ENCODE measurements at regions not wholly inside any gene's neighbourhood (a gene's known extent, or its start where the extent isn't known, plus 50 kb on each side); places are given as distances from the start of the nearest gene placed in this dataset.

DNA sequence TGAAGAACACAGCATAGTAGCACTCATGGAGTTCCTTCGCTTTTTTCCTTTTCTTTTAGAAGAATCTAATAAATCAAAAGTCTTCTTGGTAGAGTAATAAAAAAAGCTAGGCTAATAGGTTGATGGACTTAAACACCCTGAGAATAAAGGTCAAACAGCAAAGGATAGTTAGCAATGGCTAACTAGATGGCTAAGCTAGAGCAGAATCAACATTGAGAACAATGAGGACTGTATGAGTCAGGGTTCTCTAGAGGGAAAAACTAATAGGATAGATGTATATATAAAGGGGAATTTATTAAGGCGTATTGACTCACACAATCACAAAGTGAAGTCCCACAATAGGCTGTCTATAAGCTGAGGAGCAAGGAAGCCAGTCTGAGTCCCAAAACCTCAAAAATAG, 550.9 kb downstream of the GLUD2 start:
- no peaks in the 10 kb centered on the region for H3K4me1 ChIP-seq (ENCODE audit: control insufficient read depth, insufficient read depth, low read length)
- CTCF ChIA-PET = no interaction called here
- no peaks in the 10 kb centered on the region for H3K9me3 ChIP-seq (ENCODE audit: control insufficient read depth, insufficient read depth, low read depth, low read length)
- POLR2A ChIA-PET = no interaction called here
- H3K36me3 ChIP-seq (ENCODE audit: control insufficient read depth in 2 of 2, insufficient read depth in 1 of 2, low read length in 2 of 2) = no peaks in the 10 kb centered on the region
- no peak for TF ChIP-seq ZNF530 (tag by site-specific recombination; IDR thresholded peaks at IDR 0.05; ENCODE audit: low read depth)
- TF ChIP-seq, protein P1, sequence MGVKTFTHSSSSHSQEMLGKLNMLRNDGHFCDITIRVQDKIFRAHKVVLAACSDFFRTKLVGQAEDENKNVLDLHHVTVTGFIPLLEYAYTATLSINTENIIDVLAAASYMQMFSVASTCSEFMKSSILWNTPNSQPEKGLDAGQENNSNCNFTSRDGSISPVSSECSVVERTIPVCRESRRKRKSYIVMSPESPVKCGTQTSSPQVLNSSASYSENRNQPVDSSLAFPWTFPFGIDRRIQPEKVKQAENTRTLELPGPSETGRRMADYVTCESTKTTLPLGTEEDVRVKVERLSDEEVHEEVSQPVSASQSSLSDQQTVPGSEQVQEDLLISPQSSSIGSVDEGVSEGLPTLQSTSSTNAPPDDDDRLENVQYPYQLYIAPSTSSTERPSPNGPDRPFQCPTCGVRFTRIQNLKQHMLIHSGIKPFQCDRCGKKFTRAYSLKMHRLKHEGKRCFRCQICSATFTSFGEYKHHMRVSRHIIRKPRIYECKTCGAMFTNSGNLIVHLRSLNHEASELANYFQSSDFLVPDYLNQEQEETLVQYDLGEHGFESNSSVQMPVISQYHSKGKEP (tag by site-specific recombination; IDR thresholded peaks at IDR 0.05) = no peak
- no peak overlapping the region for H3K4me3 ChIP-seq (ENCODE audit: low read depth, low read length)
- H3K27ac ChIP-seq (ENCODE audit: extremely low read depth, low read depth, low read length) = no peak overlapping the region

DNA sequence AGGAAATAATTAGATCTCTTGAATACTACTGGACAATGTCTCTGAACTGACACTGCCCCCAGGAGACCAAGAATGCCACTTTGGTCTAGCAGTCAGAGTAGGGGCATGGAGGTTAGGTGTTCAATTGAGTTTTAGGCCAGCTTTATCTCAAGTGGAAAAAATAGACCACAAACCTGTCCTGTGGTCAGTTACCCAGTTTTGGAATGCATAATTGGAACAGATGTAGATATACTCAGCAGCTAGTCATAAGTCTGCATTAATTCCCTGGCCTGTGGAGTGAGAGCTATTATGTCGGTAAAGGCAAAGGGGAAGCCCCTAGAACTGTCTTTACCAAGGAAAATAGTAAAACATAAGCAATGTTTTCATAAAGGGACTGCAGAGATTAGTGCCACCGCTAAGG, 587.7 kb downstream of the GLUD2 start:
- POLR2A ChIA-PET = no interaction called here
- Histone ChIP-seq H3K4me1 (ENCODE audit: control insufficient read depth, insufficient read depth, low read length) (no peaks in the 10 kb centered on the region), H3K4me3 (ENCODE audit: low read depth, low read length) (no peak overlapping the region), H3K36me3 (ENCODE audit: control insufficient read depth in 2 of 2, insufficient read depth in 1 of 2, low read length in 2 of 2) (no peaks in the 10 kb centered on the region), H3K27ac (ENCODE audit: extremely low read depth, low read depth, low read length) (no peak overlapping the region), H3K9me3 (ENCODE audit: control insufficient read depth, insufficient read depth, low read depth, low read length) (no peaks in the 10 kb centered on the region)
- CTCF ChIA-PET = interaction anchor here (0.6 kb wide), 1 partner anchor 1067 kb away, joined by 3 read pairs; no protein-coding TSS in a partner anchor
- TF ChIP-seq, protein P2, sequence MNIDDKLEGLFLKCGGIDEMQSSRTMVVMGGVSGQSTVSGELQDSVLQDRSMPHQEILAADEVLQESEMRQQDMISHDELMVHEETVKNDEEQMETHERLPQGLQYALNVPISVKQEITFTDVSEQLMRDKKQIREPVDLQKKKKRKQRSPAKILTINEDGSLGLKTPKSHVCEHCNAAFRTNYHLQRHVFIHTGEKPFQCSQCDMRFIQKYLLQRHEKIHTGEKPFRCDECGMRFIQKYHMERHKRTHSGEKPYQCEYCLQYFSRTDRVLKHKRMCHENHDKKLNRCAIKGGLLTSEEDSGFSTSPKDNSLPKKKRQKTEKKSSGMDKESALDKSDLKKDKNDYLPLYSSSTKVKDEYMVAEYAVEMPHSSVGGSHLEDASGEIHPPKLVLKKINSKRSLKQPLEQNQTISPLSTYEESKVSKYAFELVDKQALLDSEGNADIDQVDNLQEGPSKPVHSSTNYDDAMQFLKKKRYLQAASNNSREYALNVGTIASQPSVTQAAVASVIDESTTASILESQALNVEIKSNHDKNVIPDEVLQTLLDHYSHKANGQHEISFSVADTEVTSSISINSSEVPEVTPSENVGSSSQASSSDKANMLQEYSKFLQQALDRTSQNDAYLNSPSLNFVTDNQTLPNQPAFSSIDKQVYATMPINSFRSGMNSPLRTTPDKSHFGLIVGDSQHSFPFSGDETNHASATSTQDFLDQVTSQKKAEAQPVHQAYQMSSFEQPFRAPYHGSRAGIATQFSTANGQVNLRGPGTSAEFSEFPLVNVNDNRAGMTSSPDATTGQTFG (tag by site-specific recombination; IDR thresholded peaks at IDR 0.05; ENCODE audit: borderline replicate concordance) = no peak
- TF ChIP-seq ZIC2 (tag by site-specific recombination; IDR thresholded peaks at IDR 0.05) (no peak), ZNF112 (tag by site-specific recombination; IDR thresholded peaks at IDR 0.05) (no peak), ZNF350 (tag by site-specific recombination; IDR thresholded peaks at IDR 0.05) (no peak), ZNF585B (tag by site-specific recombination; IDR thresholded peaks at IDR 0.05) (no peak)

DNA sequence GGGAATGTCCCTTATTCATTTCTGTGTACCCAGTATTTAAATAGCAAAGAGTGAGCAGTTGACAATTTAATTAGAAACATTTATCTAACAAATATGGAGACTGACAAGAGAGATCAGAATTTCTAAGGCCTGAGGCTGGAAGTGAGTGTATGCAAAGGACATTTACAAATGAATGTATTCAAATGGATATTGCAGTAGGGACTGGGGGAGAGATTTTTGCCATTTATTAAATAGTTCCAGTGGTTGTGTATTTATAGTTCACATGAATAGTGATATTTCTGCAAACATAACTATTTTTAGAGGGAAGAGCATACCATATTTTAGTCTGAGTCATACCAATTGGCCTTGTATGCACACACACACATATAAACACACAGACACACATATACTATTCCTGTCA, 592.4 kb downstream of the GLUD2 start:
- no peaks in the 10 kb centered on the region for H3K36me3 ChIP-seq (ENCODE audit: control insufficient read depth in 2 of 2, insufficient read depth in 1 of 2, low read length in 2 of 2)
- POLR2A ChIA-PET = no interaction called here
- TF ChIP-seq ZNF157 (tag by site-specific recombination; IDR thresholded peaks at IDR 0.05) (no peak), ZNF24 (tag by site-specific recombination; IDR thresholded peaks at IDR 0.05) (no peak), ZNF561 (tag by site-specific recombination; IDR thresholded peaks at IDR 0.05; ENCODE audit: borderline replicate concordance) (no peak), ZNF175 (tag by site-specific recombination; IDR thresholded peaks at IDR 0.05) (no peak), ZNF830 (tag by site-specific recombination; IDR thresholded peaks at IDR 0.05; ENCODE audit: low read depth) (no peak), ZNF549 (tag by site-specific recombination; IDR thresholded peaks at IDR 0.05) (no peak), ZBTB20 (tag by site-specific recombination; IDR thresholded peaks at IDR 0.05) (no peak), ZNF239 (tag by site-specific recombination; IDR thresholded peaks at IDR 0.05) (no peak), ZXDB (tag by site-specific recombination; IDR thresholded peaks at IDR 0.05) (no peak), SCRT1 (tag by site-specific recombination; IDR thresholded peaks at IDR 0.05; ENCODE audit: borderline replicate concordance) (no peak), ZNF426 (tag by site-specific recombination; IDR thresholded peaks at IDR 0.05) (no peak), TCF7L2 (IDR thresholded peaks at IDR 0.05; ENCODE audit: borderline replicate concordance, low read depth, low read length) (no peak), ZSCAN30 (tag by site-specific recombination; IDR thresholded peaks at IDR 0.05) (no peak), ZNF510 (tag by site-specific recombination; IDR thresholded peaks at IDR 0.05; ENCODE audit: insufficient replicate concordance) (no peak), ZNF366 (tag by site-specific recombination; conservative IDR thresholded peaks at IDR 0.05) (no peak), ZFHX2 (tag by site-specific recombination; conservative IDR thresholded peaks at IDR 0.05) (no peak), ZFP69B (tag by site-specific recombination; IDR thresholded peaks at IDR 0.05) (no peak), GLI4 (tag by site-specific recombination; IDR thresholded peaks at IDR 0.05) (no peak)
- TF ChIP-seq, protein P3, sequence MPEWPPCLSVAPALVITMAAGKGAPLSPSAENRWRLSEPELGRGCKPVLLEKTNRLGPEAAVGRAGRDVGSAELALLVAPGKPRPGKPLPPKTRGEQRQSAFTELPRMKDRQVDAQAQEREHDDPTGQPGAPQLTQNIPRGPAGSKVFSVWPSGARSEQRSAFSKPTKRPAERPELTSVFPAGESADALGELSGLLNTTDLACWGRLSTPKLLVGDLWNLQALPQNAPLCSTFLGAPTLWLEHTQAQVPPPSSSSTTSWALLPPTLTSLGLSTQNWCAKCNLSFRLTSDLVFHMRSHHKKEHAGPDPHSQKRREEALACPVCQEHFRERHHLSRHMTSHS (tag by site-specific recombination; IDR thresholded peaks at IDR 0.05) = no peak
- TF ChIP-seq, protein P4, sequence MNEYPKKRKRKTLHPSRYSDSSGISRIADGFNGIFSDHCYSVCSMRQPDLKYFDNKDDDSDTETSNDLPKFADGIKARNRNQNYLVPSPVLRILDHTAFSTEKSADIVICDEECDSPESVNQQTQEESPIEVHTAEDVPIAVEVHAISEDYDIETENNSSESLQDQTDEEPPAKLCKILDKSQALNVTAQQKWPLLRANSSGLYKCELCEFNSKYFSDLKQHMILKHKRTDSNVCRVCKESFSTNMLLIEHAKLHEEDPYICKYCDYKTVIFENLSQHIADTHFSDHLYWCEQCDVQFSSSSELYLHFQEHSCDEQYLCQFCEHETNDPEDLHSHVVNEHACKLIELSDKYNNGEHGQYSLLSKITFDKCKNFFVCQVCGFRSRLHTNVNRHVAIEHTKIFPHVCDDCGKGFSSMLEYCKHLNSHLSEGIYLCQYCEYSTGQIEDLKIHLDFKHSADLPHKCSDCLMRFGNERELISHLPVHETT (tag by site-specific recombination; IDR thresholded peaks at IDR 0.05) = no peak
- H3K27ac ChIP-seq (ENCODE audit: extremely low read depth, low read depth, low read length) = no peak overlapping the region
- CTCF ChIA-PET = no interaction called here
- no peaks in the 10 kb centered on the region for H3K9me3 ChIP-seq (ENCODE audit: control insufficient read depth, insufficient read depth, low read depth, low read length)
- H3K4me1 ChIP-seq (ENCODE audit: control insufficient read depth, insufficient read depth, low read length) = no peaks in the 10 kb centered on the region
- no peak overlapping the region for H3K4me3 ChIP-seq (ENCODE audit: low read depth, low read length)
